DMS53 treated with DMSO at 0.1 percent for 48 hours (cell line): ENCODE measurements at regions not wholly inside any gene's neighbourhood (a gene's known extent, or its start where the extent isn't known, plus 50 kb on each side); places are given as distances from the start of the nearest gene placed in this dataset.
"Not testable (repeated sequence)": the region's sequence is repeated elsewhere in the genome, so short reads cannot be mapped to it uniquely, and the experiment has no call there.

Source experiments
- DNase-seq: peaks from one replicate; lab custom pipeline; 2025; ENCODE audit not compliant: unreplicated experiment; lab: John Stamatoyannopoulos, UW

DNA sequence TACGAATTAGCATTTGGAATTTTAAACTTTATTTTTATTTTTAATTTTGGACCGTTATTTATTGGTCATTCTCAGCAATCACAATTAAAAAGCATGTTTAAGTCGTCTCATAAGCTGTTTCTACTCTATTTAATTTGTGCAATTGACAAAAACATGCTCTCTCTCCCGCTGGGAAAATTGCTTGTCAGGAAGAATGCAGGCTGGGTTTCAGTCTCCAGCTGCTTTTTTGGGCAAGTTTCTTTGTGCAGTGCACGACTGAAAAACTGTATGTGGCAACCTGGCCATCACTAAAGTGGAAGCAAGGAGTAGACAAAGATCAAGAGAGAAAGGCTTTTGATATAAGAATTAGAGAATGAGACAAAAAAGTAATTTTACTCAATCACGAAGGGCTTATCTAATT lies 941.5 kb upstream of the MDGA2 start:
- no peak for DNase-seq

GRCh38 chr14:48615618-48616017 lies 940.2 kb upstream of the MDGA2 start:
- no peak for DNase-seq

DNA sequence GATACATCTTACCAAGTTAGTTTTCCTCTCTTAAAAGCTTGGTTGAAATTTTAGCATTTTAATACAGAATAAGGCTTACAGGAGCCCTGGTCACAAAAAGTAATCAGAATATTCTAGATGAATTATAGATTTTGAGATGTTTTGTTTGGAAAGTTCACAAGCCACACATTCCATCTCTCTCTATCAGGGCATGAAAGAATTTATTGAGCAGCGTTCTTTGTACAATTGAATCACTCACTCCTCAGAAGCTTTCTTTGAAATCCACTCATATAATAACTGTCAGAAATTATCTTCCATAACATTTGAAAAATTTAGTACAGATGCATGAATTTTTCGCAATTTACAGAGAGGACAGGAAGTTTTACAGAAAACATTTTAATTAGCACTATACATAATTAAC lies 938.6 kb upstream of the MDGA2 start:
- no peak for DNase-seq

- not testable (repeated sequence) for DNase-seq
These were observed 931.6 kb upstream of the MDGA2 start for GRCh38 chr14:48606960-48607359.

- DNase-seq: no peak
These were observed 923.1 kb upstream of the MDGA2 start for GRCh38 chr14:48598458-48598857.

- DNase-seq: no peak
These were observed 910.7 kb upstream of the MDGA2 start for GRCh38 chr14:48586099-48586498.

- peak; percentile 13 for DNase-seq
These were observed 908.6 kb upstream of the MDGA2 start for GRCh38 chr14:48584031-48584430.

GRCh38 chr14:48582938-48583337 lies 907.5 kb upstream of the MDGA2 start:
- no peak for DNase-seq

GRCh38 chr14:48580692-48581091 lies 905.3 kb upstream of the MDGA2 start:
- no peak for DNase-seq

- peak; percentile 50 for DNase-seq
These were observed 900.4 kb upstream of the MDGA2 start for GRCh38 chr14:48575772-48576171.

DNA sequence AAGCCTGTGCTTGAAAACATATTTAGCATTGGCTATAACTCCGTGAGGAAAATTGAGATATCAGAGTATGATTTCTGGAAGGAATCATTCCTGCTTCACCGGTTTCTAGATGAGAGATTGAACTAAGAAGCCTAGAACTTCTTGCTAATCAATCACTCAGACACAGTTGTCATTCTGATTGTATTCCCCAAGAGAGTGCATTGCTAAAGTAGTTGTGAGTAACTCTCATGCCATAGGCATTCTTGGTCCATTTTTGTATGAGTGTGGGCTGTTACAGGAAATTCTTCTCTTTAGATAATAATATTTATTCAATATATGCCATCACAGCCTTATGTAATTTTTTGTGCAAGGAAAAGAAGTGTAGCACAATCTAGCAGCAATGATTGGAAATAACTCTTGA lies 893.3 kb upstream of the MDGA2 start:
- DNase-seq: no peak

DNA sequence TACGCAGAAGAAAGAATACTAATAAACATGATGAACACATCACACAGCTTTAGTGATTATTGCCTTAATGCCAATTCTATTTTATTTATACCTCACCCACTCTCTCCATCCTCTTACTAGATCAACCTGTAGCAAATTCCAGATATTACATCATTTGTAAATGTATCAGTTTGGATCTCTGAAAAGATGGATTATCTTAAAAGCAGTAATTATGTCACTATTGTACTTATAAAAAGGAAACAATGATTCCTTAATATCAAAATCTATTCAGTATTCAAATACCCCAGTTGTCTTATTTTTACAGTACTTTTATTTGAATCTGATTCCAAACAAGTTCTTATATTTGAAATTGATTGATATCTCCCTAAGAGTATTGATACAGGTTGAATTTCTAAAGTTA lies 892.8 kb upstream of the MDGA2 start:
- DNase-seq: no peak

DNA sequence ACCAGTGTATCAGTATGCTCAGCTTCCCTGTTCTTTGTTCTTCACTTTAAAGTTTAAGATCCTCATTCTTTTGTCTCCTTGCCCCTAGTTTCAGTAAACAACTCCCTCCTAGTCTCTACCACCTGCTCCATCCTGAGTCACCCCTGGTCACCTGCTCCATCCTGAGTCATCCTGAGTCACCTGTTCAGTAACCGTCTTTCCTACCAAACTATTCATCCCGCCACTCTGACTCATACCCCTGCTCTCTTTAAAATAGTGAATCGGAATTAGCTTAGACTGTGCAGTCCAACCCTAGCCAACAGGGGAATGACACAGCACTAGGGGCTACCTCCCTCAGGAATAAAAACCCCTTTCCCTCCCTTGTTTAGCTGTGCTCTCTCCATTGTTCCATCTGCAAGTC lies 888.1 kb upstream of the MDGA2 start:
- DNase-seq: peak; percentile 69

- DNase-seq: not testable (repeated sequence)
These were observed 886.0 kb upstream of the MDGA2 start for GRCh38 chr14:48561438-48561837.

DNA sequence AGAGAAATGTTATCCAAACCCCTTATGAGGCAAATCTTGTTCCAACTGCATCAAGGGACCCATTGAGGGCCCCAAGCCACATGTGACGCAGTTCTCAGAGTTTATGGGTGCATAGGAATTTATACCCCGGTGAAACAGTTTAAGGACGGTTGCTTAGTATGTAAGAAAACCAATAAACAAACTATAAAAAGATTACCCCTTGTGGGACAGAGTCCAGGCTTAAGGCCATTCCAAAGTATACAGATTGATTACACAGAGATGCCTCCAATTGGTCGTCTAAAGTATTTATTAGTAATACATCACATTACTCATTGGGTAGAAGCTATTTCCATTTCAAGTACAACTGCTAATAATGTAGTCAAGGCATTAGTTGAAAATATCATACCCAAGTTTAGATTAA lies 885.0 kb upstream of the MDGA2 start:
- no peak for DNase-seq

GRCh38 chr14:48553443-48553842 lies 878.0 kb upstream of the MDGA2 start:
- DNase-seq: no peak

- no peak for DNase-seq
These were observed 871.6 kb upstream of the MDGA2 start for GRCh38 chr14:48546996-48547395.

- no peak for DNase-seq
These were observed 862.2 kb upstream of the MDGA2 start for GRCh38 chr14:48537600-48537999.

GRCh38 chr14:48536318-48536717 lies 860.9 kb upstream of the MDGA2 start:
- no peak for DNase-seq

- no peak for DNase-seq
These were observed 852.4 kb upstream of the MDGA2 start for GRCh38 chr14:48527832-48528231.

- DNase-seq: peak; percentile 23
These were observed 850.9 kb upstream of the MDGA2 start for GRCh38 chr14:48526307-48526706.

DNA sequence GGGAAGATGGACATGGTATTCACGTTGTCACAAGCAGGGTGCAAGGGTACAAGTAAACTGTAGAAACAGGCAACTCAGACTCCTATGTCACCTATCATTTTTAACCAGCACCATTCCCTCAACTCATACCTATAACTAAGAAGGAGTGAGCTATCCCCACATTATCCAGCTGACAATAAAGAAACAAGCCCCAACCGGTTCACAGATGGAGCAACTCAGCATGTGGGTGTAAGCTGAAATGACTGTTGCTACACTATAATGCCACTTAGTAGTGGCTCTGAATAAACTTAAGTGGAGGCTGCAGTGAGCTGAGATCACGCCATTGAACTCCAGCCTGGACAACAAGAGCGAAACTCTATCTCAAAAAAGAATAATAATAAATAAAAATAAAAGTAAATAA lies 829.5 kb upstream of the MDGA2 start:
- no peak for DNase-seq

DNA sequence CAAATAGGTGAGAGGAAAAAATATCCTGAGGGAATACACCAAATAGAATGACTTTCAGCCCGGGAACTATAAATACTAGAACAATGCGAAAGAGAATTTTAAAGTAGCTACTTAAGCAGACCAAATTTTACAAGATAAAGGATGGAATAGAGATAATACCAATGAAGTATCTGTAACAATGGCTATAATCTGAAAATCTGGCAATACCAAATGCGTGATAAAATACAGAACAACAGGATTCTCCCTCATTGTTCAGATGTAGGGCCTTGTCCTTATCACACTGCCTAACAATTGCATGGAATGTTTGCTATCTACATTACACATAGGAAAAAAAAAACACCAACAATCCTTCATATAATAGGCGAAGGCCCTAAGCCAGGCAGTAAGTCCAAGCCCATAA lies 815.4 kb upstream of the MDGA2 start:
- no peak for DNase-seq

- no peak for DNase-seq
These were observed 798.5 kb upstream of the MDGA2 start for GRCh38 chr14:48473944-48474343.
